GM18511 (cell line): ENCODE measurements at regions not wholly inside any gene's neighbourhood (a gene's known extent, or its start where the extent isn't known, plus 50 kb on each side); places are given as distances from the start of the nearest gene placed in this dataset.
"Not testable (repeated sequence)": the region's sequence is repeated elsewhere in the genome, so short reads cannot be mapped to it uniquely, and the experiment has no call there.

Experiments
- ATAC-seq: cut with Tn5 transposase; IDR thresholded peaks from one replicate; pipeline ENCODE4 v1.9.1; 2021; ENCODE audit warnings: mild to moderate bottlenecking, moderate library complexity; ENCODE audit not compliant: unreplicated experiment

GRCh38 chr2:6089474-6089873 lies 397.3 kb downstream of the SOX11 start:
- no peak for ATAC-seq

DNA sequence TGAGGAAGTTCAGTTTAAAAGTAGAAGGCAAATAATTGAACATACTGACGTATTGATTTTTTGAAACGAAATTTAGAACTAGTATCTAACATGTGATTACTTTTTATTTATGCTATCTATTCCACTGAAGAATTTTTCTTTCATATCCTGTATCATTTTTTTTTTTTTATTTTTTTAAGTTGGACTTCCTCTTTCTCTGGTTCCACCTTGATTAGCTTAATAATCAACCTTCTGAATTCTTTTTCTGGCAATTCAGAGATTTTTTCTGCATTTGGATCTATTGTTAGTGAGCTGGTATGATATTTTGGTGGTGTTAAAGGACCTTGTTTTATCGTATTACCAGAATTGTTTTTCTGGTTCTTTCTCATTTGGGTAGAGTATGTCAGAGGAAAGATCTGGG lies 411.2 kb downstream of the SOX11 start:
- ATAC-seq, result no peak

DNA sequence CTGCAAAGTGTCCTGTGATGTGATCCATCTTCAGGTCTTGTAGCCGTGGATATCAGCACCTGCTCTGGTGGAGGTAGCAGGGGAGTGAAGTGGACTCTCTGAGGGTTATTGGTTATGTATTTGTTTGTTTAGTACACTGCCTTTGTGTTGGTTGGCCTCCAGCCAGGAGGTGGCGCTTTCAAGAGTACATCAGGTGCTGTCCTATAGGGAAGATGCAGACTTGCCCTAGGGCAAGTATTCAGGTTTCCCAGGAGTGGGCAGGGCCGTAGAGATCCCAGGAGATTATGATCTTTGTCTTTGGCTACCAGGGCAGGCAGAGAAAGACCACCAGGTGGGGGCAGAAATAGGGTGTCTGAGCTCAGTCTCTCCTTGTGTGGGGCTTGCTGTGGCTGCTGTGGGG lies 411.8 kb downstream of the SOX11 start:
- ATAC-seq, result no peak

- no peak for ATAC-seq
Measured at GRCh38 chr2:6107290-6107689, 415.1 kb downstream of the SOX11 start.

DNA sequence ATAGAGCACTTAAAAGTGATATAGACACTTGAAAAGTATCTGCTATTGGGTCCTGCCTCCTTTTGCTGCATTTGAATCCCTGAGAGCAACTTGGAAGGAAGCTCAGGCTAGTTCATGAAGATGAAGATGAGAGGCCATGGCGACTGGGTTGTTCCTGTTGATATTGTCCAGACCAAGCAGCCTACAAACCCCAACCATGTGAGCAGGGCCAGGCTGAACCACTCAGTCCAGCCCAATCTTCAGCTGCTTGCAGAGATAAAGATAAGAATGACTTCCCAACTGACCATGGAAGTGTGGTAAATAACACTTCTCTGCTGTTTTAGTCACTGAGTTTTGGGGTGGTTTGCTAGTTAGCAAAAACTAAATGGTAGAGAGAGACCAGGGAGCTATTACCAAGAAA lies 417.6 kb downstream of the SOX11 start:
- no peak for ATAC-seq

DNA sequence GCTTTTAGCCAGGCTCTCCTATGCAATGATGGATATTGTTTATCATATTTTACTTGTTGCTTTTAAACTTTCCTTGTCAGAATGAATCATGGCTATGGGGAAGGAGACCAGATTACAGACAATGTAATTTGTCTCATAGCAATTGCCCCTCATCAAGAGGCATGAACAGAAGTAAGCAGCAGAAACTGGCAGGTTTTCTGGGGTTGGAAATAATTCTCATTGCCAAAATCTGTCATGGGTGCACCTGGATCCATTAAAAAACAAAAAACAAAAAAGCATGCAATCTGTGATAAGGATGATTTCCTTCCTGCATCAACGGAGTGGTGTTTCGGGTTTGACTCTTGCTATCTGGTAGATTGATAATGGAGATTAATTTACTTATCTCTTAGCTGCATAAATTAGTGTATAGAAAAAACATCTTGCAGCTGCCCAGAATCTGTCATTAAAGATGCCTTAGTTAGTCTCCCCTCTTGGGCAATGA lies 419.6 kb downstream of the SOX11 start:
- no peak for ATAC-seq

GRCh38 chr2:6113786-6114185 lies 421.6 kb downstream of the SOX11 start:
- ATAC-seq, result no peak

DNA sequence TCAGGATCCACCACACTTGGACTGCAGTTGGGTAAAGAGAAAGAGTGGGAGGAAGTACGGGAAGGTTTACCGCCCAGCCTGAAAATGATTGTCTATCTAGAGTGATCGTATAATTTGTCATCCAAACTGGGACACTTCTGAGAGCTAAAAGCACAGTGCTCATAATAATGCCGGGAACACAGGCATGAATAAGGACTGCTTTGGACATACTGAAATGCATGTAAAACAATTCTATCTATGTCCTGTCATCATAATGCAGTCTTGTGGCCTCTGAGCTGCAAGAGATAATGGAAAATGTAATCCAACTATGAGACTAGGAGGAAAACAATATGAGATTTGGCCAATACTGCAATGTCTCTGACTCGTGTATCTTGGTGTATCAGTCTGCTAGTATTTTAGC lies 435.5 kb downstream of the SOX11 start:
- ATAC-seq, result no peak

- no peak for ATAC-seq
Measured at GRCh38 chr2:6139142-6139541, 447.0 kb downstream of the SOX11 start.

DNA sequence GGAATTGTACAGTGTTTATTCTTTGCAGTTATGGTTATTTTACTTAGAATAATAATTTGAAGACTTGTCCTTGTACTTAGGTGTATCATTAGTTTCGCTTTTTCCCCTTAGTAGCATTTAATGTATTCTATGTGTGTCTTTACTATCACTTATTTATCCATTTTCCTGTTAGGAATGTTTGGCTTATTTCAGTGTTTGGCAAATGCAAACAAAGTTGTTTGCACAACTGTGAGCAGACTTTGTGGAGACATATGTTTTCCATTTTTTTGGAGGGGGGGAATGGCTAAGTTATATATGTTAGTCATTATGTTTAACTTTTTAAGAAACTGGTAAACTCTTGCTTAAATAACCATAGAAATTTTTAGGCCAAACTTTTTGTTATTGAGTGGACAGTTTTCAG lies 447.7 kb downstream of the SOX11 start:
- ATAC-seq, result no peak

GRCh38 chr2:6140509-6140908 lies 448.3 kb downstream of the SOX11 start:
- no peak for ATAC-seq

GRCh38 chr2:6143812-6144211 lies 451.6 kb downstream of the SOX11 start:
- no peak for ATAC-seq

DNA sequence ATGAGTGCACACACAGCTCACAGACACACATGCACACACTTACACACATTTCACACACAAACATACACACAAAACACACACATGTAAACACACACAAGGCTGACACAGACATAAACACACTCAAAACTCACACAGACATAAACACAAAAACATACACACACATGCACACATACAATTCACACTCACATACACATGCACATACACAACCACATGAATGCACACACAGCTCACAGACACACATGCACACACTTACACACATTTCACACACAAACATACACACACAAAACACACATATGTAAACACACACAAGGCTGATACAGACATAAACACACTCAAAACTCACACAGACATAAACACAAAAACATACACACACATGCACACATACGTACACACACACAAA lies 455.0 kb downstream of the SOX11 start:
- not testable (repeated sequence) for ATAC-seq

DNA sequence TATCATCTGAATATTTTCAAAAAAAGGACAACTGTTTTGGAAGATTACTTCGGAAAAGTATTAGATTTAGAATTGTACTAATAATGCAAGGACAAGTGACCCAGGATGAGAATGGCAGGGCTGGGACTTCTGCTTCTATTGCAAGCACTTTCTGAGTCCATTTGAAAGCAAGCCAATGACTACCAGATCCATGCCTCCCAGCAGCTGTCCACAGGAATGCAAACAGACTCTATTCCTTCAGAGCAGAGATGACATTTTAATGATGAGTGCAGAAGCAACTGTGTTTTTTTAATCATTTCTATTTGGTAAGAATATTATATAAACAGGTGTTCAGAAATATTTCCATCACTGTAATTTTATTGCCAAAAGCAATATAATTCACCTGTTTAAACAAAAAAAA lies 456.7 kb downstream of the SOX11 start:
- ATAC-seq, result no peak

GRCh38 chr2:6159606-6160005 lies 467.4 kb downstream of the SOX11 start:
- ATAC-seq, result no peak

DNA sequence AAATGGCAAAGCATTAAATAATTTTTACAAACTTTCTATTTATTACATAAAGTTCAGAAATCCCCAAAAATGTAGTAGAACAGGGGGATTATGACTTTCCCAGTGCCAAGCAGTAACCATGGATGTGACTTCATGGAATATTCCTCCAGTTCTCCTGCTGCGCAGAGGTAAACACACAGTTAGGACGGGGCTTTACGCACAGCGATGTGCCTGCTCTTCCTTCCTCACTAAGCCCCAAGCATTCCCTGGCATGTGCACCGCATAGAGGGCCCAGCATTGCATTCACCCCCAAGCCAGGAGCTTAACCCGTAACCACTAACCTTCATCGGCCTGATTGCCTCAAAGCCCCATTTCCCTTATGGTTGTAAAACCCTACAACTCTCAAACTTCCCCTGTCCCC lies 471.7 kb downstream of the SOX11 start:
- ATAC-seq, result no peak

GRCh38 chr2:6164986-6165747 lies 473.0 kb downstream of the SOX11 start:
- no peak for ATAC-seq

DNA sequence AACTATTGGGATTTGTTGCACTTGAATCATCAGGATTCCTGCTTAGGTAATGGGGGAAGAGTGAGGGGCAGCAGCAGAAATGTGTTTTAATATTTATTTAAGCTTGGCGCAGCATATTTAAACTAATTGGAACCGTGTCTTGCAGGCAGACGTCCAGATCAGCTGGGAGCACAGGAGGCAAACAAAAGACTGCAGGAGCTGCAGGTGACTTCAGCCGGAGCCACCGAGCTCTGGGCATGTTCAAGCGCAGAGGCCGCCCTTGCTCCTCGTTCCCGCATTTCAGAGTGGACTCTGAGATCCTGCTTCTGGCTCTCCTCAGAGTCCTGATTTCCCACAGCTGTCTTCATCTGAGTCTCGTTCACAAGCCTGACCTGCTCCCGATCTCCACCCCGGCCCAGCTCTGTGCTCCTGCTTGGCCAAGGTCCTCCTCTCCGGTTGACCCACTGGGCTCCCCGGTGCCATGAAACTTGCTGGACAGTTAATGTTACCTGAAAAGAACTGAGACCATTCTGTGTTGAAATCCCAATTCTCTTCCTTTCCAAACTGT lies 475.5 kb downstream of the SOX11 start:
- no peak for ATAC-seq

- no peak for ATAC-seq
Measured at GRCh38 chr2:6168485-6168884, 476.3 kb downstream of the SOX11 start.

DNA sequence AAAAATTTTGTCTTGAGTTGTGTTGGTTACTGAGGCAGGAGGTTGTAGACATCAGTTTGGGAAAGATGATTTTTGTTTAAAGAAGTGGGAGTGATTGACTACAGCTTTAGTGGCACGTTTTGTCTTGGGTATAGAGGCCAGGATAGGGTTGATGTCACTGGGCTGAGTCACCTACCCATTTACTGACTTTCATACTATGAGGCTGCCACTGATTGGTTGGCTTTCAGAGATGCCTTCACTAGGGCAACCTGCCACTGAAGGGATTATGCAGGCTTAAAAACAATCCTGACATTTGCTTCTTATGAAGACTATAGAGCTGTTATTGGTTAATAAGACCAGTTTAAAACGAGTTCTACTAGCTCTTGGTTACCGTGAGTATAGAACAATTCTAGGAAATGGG lies 479.1 kb downstream of the SOX11 start:
- no peak for ATAC-seq

DNA sequence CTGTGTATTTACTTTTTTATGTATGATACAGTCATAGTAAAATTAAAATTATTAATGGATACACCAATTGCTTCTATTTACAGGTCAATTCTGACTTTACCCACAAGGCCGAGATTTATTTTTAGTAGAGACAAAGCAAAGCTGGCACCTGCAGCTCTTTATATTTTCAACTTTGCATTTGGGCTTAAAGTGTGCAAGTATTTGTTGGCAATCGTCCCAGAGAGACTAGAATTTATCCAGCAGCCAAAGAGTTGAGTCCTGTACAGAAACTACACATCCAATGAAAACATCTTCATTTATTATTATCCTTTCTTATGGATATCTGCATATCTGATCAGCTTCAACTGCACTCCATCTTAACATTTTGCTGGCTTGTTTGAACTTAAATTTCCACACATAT lies 485.6 kb downstream of the SOX11 start:
- ATAC-seq, result no peak

DNA sequence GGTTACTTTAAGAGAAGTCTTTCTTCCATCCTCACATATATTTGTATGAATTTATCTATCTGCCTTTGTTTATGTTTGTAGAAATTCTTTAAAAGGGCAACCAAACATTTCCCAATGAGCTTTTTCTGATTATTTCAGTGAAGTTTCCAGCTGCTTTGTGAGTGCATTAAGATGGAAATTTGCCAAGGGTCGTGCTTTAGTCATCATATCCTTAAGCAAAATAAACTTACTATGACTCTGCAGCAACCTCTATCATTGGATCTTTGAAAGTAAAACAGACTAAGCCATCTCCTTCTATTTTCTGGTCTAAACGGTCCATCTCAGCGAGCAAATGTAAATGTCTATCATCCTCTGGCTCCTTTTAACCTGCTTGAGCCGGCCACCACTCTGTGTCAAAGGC lies 489.3 kb downstream of the SOX11 start:
- ATAC-seq, result no peak

GRCh38 chr2:6181926-6182325 lies 489.7 kb downstream of the SOX11 start:
- no peak for ATAC-seq
